Eye (tissue), 1 donor: ENCODE measurements at regions not wholly inside any gene's neighbourhood (a gene's known extent, or its start where the extent isn't known, plus 50 kb on each side); places are given as distances from the start of the nearest gene placed in this dataset.
"Not testable (repeated sequence)": the region's sequence is repeated elsewhere in the genome, so short reads cannot be mapped to it uniquely, and the experiment has no call there.

Experiments used
- DNase-seq: peaks from one replicate; pipeline ENCODE4 v3.0.0-alpha.2; 2015

- DNase-seq = peak; percentile 18
Observed at GRCh38 chr7:24138343-24138742, 145.6 kb upstream of the NPY start.

GRCh38 chr7:24140001-24140400, 144.0 kb upstream of the NPY start:
- no peak for DNase-seq

DNA sequence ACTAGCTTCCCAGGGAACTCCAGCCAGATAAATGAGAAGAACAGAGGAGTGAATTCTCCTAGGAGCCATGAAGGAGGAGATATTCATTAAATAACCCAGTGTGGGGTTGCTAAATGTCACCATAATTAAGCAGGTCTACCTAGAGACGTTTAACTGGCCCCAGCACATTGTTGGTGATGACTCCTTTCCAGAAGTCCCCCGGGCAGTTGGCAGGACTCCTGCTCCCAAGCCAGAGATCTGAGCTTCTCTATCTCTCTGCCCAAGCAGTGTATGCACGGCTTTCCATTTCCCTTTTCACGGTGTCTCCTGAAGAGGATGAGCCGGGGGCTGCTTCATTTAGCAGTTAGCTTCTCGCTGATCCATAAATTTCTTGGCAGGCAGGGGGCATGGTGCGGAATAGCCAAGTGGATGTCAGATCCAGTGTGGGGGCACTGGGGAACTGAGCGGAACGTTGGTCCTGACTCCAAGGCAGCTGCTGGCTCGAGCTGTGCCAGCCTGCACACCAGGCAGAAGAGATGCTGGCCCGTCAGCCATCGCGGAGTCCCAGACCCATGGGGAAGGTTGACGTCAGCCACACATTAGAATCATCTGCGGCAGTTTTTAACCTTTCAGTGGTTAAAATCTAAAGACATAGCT, 142.0 kb upstream of the NPY start:
- DNase-seq = peak; percentile 10

DNA sequence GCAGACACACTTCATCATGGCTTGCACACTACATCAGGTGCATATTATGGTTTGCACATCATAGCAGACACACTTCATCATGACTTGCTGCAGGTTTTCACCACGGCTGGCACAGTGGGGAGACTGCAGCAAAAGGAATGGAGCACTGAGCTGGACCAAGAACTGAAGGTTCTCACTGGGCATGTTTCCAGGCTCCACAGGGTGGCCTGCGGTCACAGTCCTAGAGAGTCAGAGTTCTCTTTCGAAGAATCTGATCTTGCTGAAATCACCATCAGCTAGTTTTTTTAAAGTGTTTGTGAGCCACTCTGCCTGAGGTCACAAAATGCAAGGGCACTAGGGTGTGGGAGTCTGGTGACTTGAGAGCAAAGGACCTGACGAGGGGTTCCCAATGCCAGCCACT, 140.4 kb upstream of the NPY start:
- DNase-seq = no peak

- DNase-seq = no peak
Observed at GRCh38 chr7:24151944-24152343, 132.0 kb upstream of the NPY start.

DNA sequence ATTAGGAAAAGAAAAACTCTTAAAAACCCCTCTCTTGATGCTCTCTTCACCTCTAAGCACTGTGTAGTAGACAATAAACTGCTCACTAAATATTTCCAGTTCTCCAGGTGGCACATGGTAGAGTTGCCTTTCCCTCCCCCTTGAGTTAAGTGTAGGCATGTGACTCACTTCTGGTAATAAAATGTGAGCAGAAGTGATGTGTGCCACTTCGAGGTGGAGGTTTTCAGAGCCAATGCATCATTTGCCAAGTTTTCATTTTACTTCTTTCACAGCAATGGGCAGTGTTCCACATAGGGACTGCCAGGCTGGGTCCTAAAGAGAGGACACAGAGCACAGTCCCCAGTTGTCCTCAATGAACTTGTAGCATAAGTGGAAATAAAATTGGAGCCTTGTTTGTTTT, 131.6 kb upstream of the NPY start:
- DNase-seq = no peak

GRCh38 chr7:24152877-24153472, 131.0 kb upstream of the NPY start:
- no peak for DNase-seq

DNA sequence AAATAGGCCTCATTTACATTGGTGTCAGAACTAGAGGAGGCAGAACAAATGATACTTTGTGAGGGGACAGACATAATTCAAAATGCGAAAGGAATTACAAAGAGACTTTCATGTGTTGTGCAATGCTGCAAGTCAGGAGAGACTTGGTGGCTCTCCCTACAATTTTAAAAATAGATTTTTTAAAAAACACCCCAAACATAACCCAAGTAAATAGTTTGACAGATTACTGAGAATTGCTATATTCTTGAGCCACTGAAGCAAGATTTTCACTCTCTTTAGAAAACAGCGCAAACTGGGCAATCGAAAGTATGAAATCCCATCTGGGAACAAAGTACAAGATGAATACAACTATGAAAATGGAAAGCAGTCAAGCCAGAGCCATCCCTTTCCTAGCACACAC, 126.3 kb upstream of the NPY start:
- no peak for DNase-seq

GRCh38 chr7:24158975-24159374, 125.0 kb upstream of the NPY start:
- DNase-seq = no peak

DNA sequence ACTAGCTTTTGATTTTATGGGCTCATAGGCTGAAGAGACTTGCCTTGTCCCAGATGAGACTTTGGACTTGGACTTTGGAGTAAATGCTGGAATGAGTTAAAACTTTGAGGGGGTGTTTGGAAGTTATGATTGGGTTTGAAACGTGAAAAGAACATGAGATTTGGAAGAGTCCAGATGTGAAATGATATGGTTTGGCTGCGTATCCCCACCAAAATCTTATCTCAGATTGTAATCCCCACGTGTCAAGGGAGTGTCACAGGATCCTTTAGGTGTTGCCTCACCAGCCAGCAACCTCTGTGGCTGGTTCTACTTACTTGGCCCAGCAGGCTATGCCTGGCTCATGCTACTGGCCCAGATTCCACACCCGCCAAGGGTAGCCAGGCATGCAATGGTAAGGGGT, 119.6 kb upstream of the NPY start:
- DNase-seq = no peak

DNA sequence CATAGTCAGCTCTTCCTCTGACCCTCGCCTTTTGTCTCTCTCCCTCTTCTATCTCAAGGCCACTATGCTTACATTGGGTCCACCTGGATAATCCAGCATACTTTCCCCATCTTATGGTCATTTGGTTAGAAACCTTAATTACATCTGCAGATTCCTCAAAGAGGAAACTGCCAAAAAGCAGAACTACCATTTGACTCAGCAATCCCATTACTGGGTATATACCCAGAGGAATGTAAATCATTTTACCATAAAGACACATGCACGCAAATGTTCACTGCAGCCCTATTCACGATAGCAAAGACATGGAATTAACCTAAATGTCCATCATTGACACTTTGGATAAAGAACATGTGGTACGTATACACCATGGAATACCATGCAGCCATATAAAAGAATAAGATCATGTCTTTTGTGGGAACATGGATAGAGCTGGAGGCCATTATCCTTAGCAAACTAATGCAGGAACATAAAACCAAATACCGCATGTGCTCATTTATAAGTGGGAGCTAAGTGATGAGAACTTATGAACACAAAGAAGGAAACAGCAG, 114.8 kb upstream of the NPY start:
- no peak for DNase-seq

GRCh38 chr7:24171951-24172350, 112.0 kb upstream of the NPY start:
- DNase-seq = not testable (repeated sequence)

DNA sequence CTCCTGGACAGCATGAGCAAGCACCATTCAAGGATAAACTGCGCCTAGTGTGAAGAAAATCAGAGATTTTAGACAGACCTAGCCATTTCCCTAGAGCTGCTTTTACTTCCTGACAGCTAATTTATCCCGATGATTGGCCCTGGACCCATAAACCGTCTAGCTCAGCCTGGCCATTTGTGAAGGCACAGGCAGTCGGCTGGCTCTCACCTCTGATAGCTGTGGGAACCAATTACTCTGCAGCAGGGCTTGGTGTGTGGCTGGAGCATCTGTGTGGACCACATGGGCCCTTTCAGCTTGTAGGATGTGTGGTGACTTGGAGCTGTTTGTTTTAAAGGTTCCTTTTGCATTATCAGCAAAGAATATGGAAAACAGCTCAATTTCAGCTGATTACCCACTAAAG, 111.1 kb upstream of the NPY start:
- DNase-seq = no peak

GRCh38 chr7:24175603-24176002, 108.4 kb upstream of the NPY start:
- no peak for DNase-seq

DNA sequence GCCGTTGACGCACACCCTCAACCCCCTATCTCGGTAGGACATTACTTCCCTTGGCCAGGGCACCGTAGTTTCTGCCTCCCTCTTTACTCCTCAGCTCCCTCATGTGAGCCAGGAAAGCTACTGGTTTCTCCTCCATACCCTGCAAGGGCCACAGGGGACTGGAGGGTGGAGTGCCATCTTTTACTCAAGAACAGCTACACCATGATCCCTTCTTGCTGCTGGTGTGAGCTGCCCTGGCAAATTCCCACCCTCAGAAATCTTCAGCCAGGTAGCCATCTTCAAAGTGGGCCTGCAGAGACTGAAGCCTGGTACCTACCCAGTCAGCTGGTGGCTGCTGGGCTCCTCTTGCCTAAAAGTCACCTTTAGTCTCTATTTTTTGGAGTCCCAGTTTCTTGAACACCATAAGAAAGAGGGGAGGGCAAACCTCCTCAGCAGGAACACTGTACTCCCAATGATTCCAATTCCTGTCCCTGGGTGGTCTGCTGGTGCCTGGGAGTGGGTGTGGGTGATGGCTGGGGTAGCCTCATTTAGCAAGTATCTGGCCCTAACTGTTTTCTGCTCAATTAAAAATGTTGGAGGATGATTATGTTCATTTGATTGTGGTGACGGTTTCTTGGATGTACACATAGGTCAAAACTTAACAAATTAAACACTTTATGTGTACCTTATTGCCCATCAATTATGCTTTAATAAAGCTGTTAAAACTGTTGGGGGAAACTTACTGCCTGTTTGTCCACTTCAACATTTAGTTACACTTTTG, 105.0 kb upstream of the NPY start:
- DNase-seq = no peak

DNA sequence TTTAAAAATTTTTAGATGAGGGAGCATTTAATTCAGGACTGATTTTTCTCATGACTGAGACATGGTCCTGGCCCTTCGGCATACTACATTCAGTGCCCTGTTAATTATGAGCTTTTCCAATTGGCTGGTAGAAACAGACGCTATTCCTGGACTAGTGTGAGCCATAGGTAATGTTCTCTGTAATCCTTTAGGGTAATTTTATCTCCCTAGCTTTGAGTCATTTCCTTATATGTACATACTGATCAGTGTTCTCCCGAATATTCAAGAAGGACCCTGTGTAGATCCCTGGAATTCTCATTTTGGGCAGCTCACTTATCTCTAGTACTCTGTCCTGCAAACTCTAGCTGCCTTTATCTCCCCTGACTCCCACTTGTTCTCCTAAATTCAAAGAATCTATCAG, 92.6 kb upstream of the NPY start:
- DNase-seq = no peak

DNA sequence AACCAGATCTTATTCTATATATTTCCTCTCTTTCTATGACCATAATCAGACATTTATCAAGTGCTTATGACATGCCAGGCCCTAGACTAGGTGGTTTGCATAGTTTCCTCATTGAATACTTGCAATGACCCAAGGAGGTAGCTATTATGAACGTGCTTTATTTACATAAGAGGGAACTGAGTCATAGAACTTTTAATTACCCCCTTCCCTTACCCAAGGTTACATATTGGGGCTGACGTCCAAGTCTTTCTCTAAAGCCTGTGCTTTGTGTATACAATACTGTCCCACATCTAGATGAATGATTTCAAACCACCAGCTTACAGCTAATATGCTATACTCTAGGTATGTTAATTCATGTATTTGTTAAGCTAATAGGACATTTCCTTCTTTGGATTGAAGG, 91.9 kb upstream of the NPY start:
- no peak for DNase-seq

GRCh38 chr7:24192691-24193090, 91.3 kb upstream of the NPY start:
- DNase-seq = no peak

- no peak for DNase-seq
Observed at GRCh38 chr7:24197852-24198251, 86.1 kb upstream of the NPY start.

GRCh38 chr7:24199978-24200377, 84.0 kb upstream of the NPY start:
- no peak for DNase-seq

DNA sequence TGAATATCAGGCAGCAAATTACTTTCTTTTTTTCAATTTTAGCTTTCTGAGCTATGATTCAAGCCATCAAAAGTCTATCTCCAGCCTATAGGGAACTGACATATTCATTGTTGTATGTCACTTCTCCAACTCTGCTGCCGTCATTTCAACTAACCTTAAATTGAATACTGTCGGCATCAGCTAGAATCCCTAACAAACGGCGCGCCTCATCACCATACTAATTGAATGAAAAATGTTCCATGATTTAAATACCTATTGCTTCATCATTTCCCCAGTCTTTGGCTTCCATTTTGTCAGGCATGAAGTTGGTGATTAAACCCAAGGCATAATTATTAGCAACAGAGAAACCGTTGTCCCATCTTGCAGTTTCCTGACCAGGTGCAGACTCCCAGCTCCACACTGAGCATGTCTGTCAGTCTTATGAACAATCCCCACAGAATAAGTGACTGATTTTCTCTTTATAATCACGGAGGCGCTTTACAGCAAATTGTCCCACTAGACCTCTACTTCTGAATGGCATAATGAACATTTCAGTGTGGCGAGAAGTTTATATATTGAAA, 83.5 kb upstream of the NPY start:
- no peak for DNase-seq

GRCh38 chr7:24201226-24201625, 82.8 kb upstream of the NPY start:
- no peak for DNase-seq

DNA sequence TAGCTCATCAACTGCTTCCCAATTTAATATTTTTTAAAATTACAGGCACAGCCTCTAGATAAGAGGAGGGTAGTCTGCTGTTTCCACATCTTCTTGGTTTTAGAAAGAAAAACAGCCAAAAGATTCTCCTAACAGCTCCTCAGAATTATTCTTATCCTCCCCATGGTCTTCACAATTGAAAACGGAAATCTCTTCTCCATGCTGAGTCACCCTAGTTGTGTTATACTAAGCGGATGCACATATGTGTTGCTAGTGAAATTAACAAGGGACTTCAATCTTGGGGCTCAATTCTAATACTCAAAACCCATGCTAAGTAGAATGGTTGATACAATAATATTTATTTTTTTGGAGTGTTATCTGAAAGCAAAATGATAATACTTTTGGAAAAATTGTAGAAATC, 71.9 kb upstream of the NPY start:
- DNase-seq = no peak

DNA sequence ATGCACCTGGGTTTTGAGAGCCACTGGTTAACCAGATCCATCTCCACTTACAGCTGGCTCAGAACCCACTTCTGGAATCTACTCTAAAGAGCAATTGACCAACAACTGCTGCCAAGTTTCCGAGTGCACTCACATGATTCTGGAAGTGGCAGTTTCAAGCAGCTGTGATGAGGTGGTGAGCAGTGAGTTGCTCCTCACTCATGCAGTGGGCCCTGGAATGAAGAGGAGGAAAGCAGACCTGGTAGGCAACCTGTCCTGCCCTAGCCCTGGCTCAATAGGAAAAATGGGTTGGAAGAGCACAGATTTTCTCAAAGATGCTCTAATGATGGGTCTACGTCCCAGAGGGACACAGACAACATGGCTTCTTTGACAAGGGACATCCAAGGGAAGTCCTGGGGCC, 70.7 kb upstream of the NPY start:
- DNase-seq = no peak
